HG03575 (cell line): ENCODE measurements at regions not wholly inside any gene's neighbourhood (a gene's known extent, or its start where the extent isn't known, plus 50 kb on each side); places are given as distances from the start of the nearest gene placed in this dataset.
"Not testable (repeated sequence)": the region's sequence is repeated elsewhere in the genome, so short reads cannot be mapped to it uniquely, and the experiment has no call there.

Experiments used
- ATAC-seq: cut with Tn5 transposase; IDR thresholded peaks from one replicate; pipeline ENCODE4 v1.9.1; 2021; ENCODE audit not compliant: unreplicated experiment, insufficient number of reproducible peaks, low FRiP score; ENCODE audit errors: extremely low read depth

- ATAC-seq = no peak
Measured at GRCh38 chr10:85316276-85316675, 987.9 kb downstream of the CCSER2 start.

DNA sequence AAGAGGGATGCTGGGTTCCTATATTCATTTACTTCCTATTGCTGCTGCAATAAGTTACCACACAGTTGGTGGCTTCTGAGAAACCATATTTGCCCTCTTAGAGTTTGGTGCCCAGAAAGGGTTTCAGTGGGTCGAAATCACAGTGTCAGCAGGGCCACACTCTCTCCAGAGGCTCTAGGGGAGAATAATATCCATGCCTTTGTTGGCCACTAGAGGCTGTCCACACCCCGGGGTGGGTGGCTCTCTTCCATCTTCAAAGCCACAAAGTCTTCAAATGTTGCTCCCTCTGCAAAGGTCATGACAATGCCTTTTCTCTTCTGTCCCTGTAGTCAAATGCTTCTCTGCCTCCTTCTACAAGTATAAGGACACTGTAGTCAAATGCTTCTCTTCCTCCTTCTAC is 989.4 kb downstream of the CCSER2 start:
- ATAC-seq = no peak

DNA sequence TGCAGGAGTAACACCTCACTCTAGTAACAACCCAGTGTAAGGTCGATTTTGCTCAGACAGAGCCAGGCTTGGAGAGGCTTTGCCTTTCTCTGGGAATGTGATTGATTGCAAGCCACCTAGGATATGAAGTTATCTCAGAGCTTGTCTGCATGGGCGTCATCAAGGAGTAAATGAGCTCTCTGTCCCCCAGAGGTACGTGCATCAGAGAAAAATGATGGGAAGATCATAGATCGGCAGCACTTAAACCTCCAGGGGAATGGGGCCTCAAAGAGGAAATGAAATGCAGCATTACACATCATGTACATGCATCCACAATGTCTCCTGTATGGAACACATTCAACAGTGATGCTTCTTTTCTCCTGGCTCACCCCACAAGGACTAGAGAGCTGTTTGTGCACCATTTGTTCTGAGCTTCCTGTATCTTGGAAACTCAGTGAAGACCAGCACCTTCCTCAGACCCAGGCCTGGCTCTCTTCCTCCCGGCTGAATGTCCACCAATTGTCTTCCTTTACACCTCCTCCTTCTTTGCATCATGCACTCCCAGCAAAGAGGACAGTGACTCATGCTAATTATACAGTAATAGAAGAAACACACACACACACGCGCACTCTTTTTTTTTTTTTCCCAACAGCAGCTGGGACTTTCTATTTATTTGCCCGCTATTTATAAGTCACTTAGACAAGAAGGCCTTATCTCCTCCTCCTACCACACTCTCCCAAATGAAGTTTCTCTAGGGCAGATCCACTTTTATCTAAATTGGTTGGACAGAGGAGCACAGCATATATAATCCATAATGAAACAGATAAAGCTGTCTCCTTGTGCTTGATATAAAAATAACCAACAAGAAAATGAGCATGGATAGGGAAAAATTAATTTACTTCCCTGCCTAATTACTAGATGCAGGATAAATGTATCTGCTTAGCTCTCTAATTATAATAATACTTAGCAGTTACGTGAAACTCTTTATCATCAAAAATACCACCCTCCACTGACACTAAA is 990.7 kb downstream of the CCSER2 start:
- no peak for ATAC-seq

- ATAC-seq = no peak
Measured at GRCh38 chr10:85319826-85320225, 991.4 kb downstream of the CCSER2 start.

- no peak for ATAC-seq
Measured at GRCh38 chr10:85333594-85333993, 1005.2 kb downstream of the CCSER2 start.

DNA sequence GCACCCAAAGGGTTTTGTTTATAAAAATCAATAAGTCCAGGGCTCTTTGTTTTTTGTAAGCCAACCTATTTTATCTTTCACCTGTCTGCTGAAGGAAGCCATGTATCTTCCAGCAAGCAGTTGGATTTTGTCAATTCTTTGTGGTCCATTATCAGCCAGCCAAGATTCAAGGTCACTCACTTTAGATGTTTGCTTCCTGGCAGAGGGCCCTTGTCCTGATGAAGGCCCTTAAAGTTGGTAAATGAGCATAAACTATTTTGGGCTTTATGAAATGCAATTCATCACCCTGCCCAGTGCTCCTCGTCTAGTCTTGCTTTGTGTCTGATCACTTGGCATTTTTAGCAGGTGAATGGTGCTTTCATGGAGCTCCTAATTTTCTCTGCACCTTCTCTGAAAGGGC is 1004.2 kb downstream of the GRID1 start:
- no peak for ATAC-seq

DNA sequence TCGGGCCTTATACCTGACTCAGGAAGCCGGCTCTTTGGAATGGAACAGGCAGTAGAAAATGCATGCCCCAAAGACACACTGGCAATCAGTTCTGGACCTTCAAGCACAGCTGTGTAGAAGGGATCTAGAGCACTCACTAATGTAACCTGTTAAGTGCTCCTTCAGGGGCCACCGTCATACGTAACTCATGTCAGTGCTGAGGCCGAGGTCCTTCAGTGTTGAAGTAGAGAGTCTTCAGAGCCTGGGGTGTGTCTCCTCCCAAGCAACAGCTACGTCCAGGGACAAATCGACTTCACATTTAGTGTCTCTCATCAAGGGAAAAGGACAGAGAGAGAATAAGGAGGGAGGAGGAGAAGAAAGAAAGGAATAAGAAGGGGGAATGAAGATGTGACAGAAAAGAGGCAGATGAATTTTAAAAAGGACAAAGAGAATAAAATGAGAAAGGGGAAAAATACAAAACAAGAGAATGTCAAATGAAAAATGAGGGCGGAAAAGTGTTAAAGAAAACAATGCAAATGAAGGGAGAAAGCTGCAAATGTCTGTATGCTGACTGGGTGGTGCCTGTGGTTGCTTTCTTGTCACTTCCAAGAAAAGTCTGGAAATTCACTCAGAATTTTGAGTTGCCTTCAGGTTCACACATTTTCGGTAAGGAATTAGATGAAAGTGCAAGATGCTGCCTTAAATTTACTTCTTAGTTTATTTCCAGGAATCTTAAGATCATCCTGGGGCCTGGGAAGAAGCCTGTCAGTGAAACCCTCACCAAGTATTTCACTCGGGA is 989.4 kb downstream of the GRID1 start:
- ATAC-seq = no peak

- no peak for ATAC-seq
Measured at GRCh38 chr10:85379338-85379737, 987.3 kb downstream of the GRID1 start.

DNA sequence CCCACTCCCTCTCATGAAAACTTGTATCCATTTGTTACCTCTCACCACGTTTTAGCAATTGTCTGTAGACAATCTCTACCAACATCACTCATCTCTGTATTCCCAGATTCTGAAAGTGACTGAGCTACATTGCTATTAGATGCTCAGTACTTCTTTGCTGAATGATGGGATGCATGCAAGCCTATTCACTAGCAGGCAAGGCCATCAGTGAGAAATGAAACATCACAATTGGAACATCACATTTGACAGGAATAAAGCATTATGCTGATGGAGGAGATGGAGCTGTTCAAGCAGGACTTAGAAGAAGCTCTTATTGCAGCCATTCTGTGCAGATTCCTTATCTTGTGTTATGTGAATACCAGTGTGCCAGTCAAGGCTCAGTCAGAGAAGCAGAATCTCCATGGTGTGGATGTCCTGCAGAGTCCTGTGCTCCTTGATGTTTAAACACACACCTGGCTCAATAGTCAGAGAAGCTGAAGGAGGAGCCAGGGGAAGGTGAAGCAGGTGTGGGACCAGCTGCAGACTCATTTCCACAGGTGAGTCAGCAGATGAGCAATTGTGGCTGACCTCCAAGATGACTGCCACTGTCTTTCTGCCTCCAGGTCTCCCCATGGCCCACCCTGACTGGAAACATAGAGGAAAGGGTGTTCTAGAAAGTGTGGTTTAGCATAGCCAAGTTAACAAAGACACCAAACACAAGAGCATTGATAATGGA is 965.5 kb downstream of the GRID1 start:
- ATAC-seq = no peak

DNA sequence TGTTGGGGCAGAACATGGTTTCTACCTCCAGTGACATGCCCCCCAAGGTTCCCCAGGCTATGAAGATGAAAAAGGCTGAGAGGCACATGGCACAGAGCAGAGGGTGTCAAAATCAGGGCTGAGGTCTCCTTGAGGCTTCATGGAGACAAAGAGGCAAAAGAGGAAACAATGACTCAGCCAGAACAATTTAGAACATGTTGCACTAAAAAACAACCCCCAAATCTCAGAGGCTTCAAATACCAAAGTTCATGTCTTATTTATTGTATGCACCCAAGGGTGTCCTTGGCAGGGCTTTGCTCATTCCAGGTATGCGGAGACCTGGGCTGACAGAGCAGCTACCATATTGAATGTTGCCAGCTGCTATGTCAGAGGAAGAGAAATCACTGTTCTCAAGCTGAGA is 964.1 kb downstream of the GRID1 start:
- ATAC-seq = no peak

DNA sequence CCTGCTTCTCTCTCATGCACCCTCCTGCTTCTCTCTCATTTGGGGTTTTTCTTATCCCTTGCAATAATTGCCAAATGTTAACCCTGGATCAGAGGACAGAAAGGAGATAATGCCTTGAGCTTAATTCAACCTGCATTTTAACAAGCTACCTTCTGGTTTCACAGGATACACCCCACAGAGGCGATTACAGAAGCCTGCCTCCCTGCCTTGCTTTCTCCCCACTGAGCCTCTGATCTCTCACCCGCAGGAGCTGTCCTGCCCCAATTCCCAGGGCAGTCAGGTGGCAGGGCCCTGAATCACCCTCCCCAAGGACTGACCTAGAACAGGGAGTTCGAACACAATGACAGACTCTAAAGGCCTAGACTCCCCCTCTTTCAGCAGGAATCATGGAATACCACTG is 959.5 kb downstream of the GRID1 start:
- ATAC-seq = no peak

DNA sequence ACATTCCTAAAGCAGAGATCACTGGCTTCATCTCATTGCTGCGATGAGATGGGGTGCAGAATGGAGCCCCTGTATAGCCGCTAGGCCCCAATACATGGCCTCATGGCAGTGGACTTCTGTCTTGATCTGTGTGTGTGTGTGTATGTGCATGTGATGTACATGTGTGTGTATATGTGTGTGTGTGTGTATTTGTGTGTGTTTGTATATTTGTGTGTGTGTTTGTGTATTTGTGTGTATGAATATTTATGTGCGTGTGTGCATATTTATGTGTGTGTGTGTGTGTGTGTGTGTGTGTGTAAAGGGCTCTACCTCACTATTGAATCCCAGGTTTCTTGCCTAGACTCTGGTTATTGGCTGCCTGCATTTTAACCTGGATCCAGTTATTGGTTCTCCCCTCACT is 958.2 kb downstream of the GRID1 start:
- no peak for ATAC-seq

DNA sequence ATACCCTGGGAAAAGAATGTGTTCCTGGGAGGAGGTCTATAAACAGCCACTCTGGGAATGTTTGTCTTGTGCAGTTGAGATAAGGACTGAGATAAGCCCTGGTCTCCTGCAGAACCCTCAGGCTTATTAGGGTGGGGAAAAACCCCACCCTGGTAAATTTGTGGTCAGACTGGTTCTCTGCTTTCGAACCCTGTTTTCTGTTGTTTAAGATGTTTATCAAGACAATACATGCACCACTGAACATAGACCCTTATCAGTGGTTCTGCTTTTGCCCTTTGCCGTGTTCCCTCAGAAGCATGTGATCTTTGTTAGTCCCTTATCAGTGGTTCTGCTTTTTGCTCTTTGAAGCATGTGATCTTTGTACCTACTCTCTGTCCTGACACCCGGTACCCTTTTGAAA is 956.0 kb downstream of the GRID1 start:
- ATAC-seq = not testable (repeated sequence)

DNA sequence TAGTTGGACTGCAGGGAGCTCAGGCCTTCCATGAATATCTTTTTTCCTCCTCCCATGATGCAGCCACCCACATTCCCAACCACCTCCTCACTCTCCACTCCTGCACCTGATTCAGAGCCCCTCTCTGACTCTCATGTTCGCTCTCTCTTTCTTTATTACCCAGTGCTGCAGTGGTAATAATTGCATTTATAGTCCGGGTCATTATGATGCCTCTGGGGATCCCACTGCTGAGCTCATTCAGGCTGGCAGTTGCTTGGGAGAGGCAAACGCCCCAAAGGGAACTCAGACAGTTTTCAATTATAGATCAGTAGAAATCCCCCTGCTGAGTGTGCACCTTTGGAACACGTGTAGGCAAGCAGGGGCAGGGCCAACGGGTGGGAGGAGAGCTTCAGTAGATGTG is 953.0 kb downstream of the GRID1 start:
- no peak for ATAC-seq

- no peak for ATAC-seq
Measured at GRCh38 chr10:85420501-85421191, 945.9 kb downstream of the GRID1 start.

GRCh38 chr10:85421421-85421820 is 945.2 kb downstream of the GRID1 start:
- no peak for ATAC-seq

- no peak for ATAC-seq
Measured at GRCh38 chr10:85429126-85429525, 937.5 kb downstream of the GRID1 start.

GRCh38 chr10:85430991-85431390 is 935.6 kb downstream of the GRID1 start:
- ATAC-seq = no peak

DNA sequence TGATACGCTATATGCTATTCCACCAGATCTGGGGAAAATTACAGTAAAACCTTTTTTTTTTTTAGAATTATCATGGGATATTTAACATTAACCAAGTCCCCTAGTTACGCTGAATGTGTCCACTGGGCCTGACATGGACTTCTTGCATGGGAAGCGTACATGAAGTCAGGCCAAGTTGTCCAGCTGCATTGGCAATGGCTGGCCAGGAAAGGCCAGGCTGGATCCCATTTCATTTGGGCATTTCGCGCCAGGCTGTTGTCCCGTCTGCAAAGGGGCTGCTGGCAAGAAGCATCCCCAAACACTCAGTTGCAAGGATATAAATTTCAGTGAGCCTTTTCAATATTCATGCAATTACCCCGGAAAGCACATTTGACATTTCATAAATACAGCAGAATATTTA is 933.3 kb downstream of the GRID1 start:
- no peak for ATAC-seq
